H9 (cell line): ENCODE measurements at regions not wholly inside any gene's neighbourhood (a gene's known extent, or its start where the extent isn't known, plus 50 kb on each side); places are given as distances from the start of the nearest gene placed in this dataset.

Source experiments
- DNase-seq: peaks from one replicate; pipeline ENCODE4 v3.0.0-alpha.2; 2017
- H2AFZ ChIP-seq: one replicate; pipeline ENCODE4 v1.6.1; 2013; ENCODE audit warnings: mild to moderate bottlenecking, low read length, control low read depth, moderate library complexity
- H2AK5ac ChIP-seq: 2 replicates; pipeline ENCODE4 v1.6.1; 2013; ENCODE audit warnings: low read length, control low read depth, mixed read lengths; ENCODE audit not compliant: insufficient read length
- H2BK120ac ChIP-seq: one replicate; pipeline ENCODE4 v1.6.1; 2013; ENCODE audit warnings: low read depth, mild to moderate bottlenecking, low read length, control low read depth, inconsistent platforms; ENCODE audit not compliant: poor library complexity, severe bottlenecking
- H2BK12ac ChIP-seq: 2 replicates; pipeline ENCODE4 v1.6.1; 2013; ENCODE audit warnings: low read length, control low read depth, mixed read lengths, low read depth; ENCODE audit not compliant: insufficient read length
- H2BK15ac ChIP-seq: 2 replicates; pipeline ENCODE4 v1.6.1; 2013; ENCODE audit warnings: low read depth, low read length, control low read depth
- H2BK20ac ChIP-seq: one replicate; pipeline ENCODE4 v1.6.1; 2013; ENCODE audit warnings: low read depth, mild to moderate bottlenecking, low read length, control low read depth, inconsistent platforms; ENCODE audit not compliant: poor library complexity, severe bottlenecking
- H2BK5ac ChIP-seq: 2 replicates; pipeline ENCODE4 v1.6.1; 2013; ENCODE audit warnings: low read length, control low read depth, mixed read lengths; ENCODE audit not compliant: insufficient read length
- H3K14ac ChIP-seq: 2 replicates; pipeline ENCODE4 v1.6.1; 2013; ENCODE audit warnings: low read length, control low read depth; ENCODE audit not compliant: insufficient read depth
- H3K18ac ChIP-seq: 2 replicates; pipeline ENCODE4 v1.6.1; 2013; ENCODE audit warnings: low read depth, mild to moderate bottlenecking, mixed read lengths, low read length, control low read depth; ENCODE audit not compliant: insufficient read length
- H3K23ac ChIP-seq: 2 replicates; pipeline ENCODE4 v1.6.1; 2013; ENCODE audit warnings: low read length, control low read depth, mixed read lengths, low read depth; ENCODE audit not compliant: insufficient read length
- H3K23me2 ChIP-seq: 2 replicates; pipeline ENCODE4 v1.6.1; 2013; ENCODE audit warnings: low read depth, mild to moderate bottlenecking, mixed read lengths, low read length, control low read depth; ENCODE audit not compliant: insufficient read length, poor library complexity, severe bottlenecking
- H3K27ac ChIP-seq: 2 replicates; pipeline ENCODE4 v1.5.1; 2013; ENCODE audit warnings: low read length, control low read depth, mixed read lengths, low read depth; ENCODE audit not compliant: insufficient read length
- H3K27me3 ChIP-seq: 2 replicates; pipeline ENCODE4 v1.6.1; 2013; ENCODE audit warnings: low read length, control low read depth, inconsistent platforms; ENCODE audit not compliant: insufficient read depth
- H3K4ac ChIP-seq: 2 replicates; pipeline ENCODE4 v1.6.1; 2013; ENCODE audit warnings: low read depth, mild to moderate bottlenecking, control low read depth, inconsistent platforms, low read length, moderate library complexity
- H3K4me1 ChIP-seq: 2 replicates; pipeline ENCODE4 v1.6.1; 2013; ENCODE audit warnings: low read length, control low read depth, inconsistent platforms; ENCODE audit not compliant: insufficient read depth
- H3K4me2 ChIP-seq: 2 replicates; pipeline ENCODE4 v1.6.1; 2013; ENCODE audit warnings: low read length, control low read depth, mixed read lengths; ENCODE audit not compliant: insufficient read length, insufficient read depth
- H3K56ac ChIP-seq: 2 replicates; pipeline ENCODE4 v1.6.1; 2013; ENCODE audit warnings: low read depth, mild to moderate bottlenecking, mixed read lengths, low read length, control low read depth; ENCODE audit not compliant: insufficient read length
- H3K79me1 ChIP-seq: 2 replicates; pipeline ENCODE4 v1.6.1; 2013; ENCODE audit warnings: low read depth, mild to moderate bottlenecking, moderate library complexity, low read length, control low read depth, inconsistent platforms; ENCODE audit not compliant: insufficient read depth, poor library complexity, severe bottlenecking
- H3K79me2 ChIP-seq: 2 replicates; pipeline ENCODE4 v1.6.1; 2013; ENCODE audit warnings: low read length, control low read depth, inconsistent platforms; ENCODE audit not compliant: insufficient read depth
- H3K9ac ChIP-seq: 2 replicates; pipeline ENCODE4 v1.6.1; 2013; ENCODE audit warnings: low read length, control low read depth, mixed read lengths; ENCODE audit not compliant: insufficient read length; ENCODE audit errors: extremely low read depth
- H3K9me3 ChIP-seq: one replicate; pipeline ENCODE4 v1.6.1; 2013; ENCODE audit warnings: low read depth, low read length, inconsistent platforms; ENCODE audit not compliant: control insufficient read depth
- H3T11ph ChIP-seq: one replicate; pipeline ENCODE4 v1.6.1; 2013; ENCODE audit warnings: mild to moderate bottlenecking, low read length, control low read depth, inconsistent platforms
- H4K20me1 ChIP-seq: one replicate; pipeline ENCODE4 v1.6.1; 2013; ENCODE audit not compliant: control insufficient read depth, insufficient read length, insufficient read depth
- H4K5ac ChIP-seq: 2 replicates; pipeline ENCODE4 v1.6.1; 2013; ENCODE audit warnings: low read depth, mild to moderate bottlenecking, mixed read lengths, low read length, control low read depth; ENCODE audit not compliant: insufficient read length
- H4K8ac ChIP-seq: replicated peaks from 2 replicates; pipeline ENCODE4 v1.6.1; 2013; ENCODE audit warnings: low read length, control low read depth, mixed read lengths, low read depth; ENCODE audit not compliant: insufficient read length
- H4K91ac ChIP-seq: 2 replicates; pipeline ENCODE4 v1.6.1; 2013; ENCODE audit warnings: low read depth, mild to moderate bottlenecking, moderate library complexity, mixed read lengths, low read length, control low read depth; ENCODE audit not compliant: insufficient read length
- H3K27ac Mint-ChIP-seq, 3 experiments: 2 replicates in 2 of 3; 3 replicates in 1 of 3; pipeline ENCODE4 v1.8.0; 2020 to 2021; ENCODE audit warnings: mixed read lengths in 3 of 3, mild to moderate bottlenecking in 1 of 3, moderate library complexity in 1 of 3
- H3K27me3 Mint-ChIP-seq: 2 replicates; pipeline ENCODE4 v1.8.0; 2021; ENCODE audit warnings: low read depth, mild to moderate bottlenecking, moderate library complexity, mixed read lengths
- H3K36me3 Mint-ChIP-seq, 3 experiments: 2 replicates in 2 of 3; 3 replicates in 1 of 3; pipeline ENCODE4 v1.8.0; 2020 to 2021; ENCODE audit warnings: low read depth in 3 of 3, mixed read lengths in 3 of 3; ENCODE audit not compliant: insufficient read depth in 1 of 3
- H3K4me1 Mint-ChIP-seq, 2 experiments: 2 replicates each; pipeline ENCODE4 v1.8.0; 2020; ENCODE audit warnings: mixed read lengths in 2 of 2
- H3K4me3 Mint-ChIP-seq, 2 experiments: 2 replicates in 1 of 2; 3 replicates in 1 of 2; pipeline ENCODE4 v1.8.0; 2020 to 2021; ENCODE audit warnings: mild to moderate bottlenecking in 2 of 2, mixed read lengths in 2 of 2, moderate library complexity in 1 of 2
- H3K9me3 Mint-ChIP-seq, 2 experiments: 2 replicates in 1 of 2; 3 replicates in 1 of 2; pipeline ENCODE4 v1.8.0; 2020; ENCODE audit warnings: mild to moderate bottlenecking in 2 of 2, mixed read lengths in 2 of 2, moderate library complexity in 1 of 2
- CTCF ChIP-seq: fragments of 200-600 bp; sonication (generic); conservative IDR thresholded peaks from 3 replicates; pipeline ENCODE4 v1.8.0; 2021; ENCODE audit warnings: antibody characterized with exemption, mild to moderate bottlenecking
- WGBS: extraction: QIAGEN DNeasy Blood & Tissue Kit; methylation state at CpG from one replicate; pipeline ENCODE4 v1.1.7; 2013; ENCODE audit warnings: missing lambda C conversion rate, low lambda C conversion rate, mixed read lengths; ENCODE audit not compliant: insufficient read length; ENCODE audit errors: extremely low coverage; 5-methylcytosine and 5-hydroxymethylcytosine counted together

GRCh38 chr14:84655014-84655413 is 874.9 kb upstream of the FLRT2 start:
- no peak overlapping the region for H3K56ac ChIP-seq
- peaks cover 2 to 17% (median 6%) of the 10 kb centered on the region in 3 experiments; a peak in 6 of 7 replicates for H3K36me3 Mint-ChIP-seq
- TF ChIP-seq CTCF: no peak
- no peak overlapping the region for H2BK20ac ChIP-seq
- no peak overlapping the region for H2BK120ac ChIP-seq
- H4K5ac ChIP-seq: no peak overlapping the region
- no peak overlapping the region; the same call in 1 of the 2 replicates for H3K14ac ChIP-seq
- H3K9ac ChIP-seq: no peak overlapping the region
- no CpG with 5 or more reads among the region's 7 CpGs for WGBS
- no peak overlapping the region for H3K4ac ChIP-seq
- H4K20me1 ChIP-seq: no peaks in the 10 kb centered on the region
- H3K9me3 ChIP-seq: no peaks in the 10 kb centered on the region
- H3T11ph ChIP-seq: no peak overlapping the region
- H3K27ac ChIP-seq: no peak overlapping the region
- H2AFZ ChIP-seq: no peak overlapping the region
- H3K23me2 ChIP-seq: no peaks in the 10 kb centered on the region
- no peak overlapping the region for H3K4me2 ChIP-seq
- H3K18ac ChIP-seq: no peak overlapping the region
- H3K27ac Mint-ChIP-seq: no peak overlapping the region; a peak in 1 of 7 replicates
- no peak for DNase-seq
- no peak overlapping the region for H2AK5ac ChIP-seq
- no peak overlapping the region for H4K91ac ChIP-seq
- no peaks in the 10 kb centered on the region for H3K27me3 Mint-ChIP-seq
- H2BK12ac ChIP-seq: no peak overlapping the region
- no peak overlapping the region for H2BK5ac ChIP-seq
- no peak overlapping the region for H4K8ac ChIP-seq
- no peaks in the 10 kb centered on the region for H3K4me1 ChIP-seq
- no peak overlapping the region for H3K4me3 Mint-ChIP-seq
- H3K9me3 Mint-ChIP-seq: peaks cover 12 to 16% of the 10 kb centered on the region in 2 experiments
- no peaks in the 10 kb centered on the region for H3K79me1 ChIP-seq
- no peak overlapping the region for H3K23ac ChIP-seq
- H3K79me2 ChIP-seq: no peaks in the 10 kb centered on the region
- no peaks in the 10 kb centered on the region for H3K27me3 ChIP-seq
- no peaks in the 10 kb centered on the region for H3K4me1 Mint-ChIP-seq
- no peak overlapping the region for H2BK15ac ChIP-seq
